ES-I3 (cell line): ENCODE measurements at regions not wholly inside any gene's neighbourhood (a gene's known extent, or its start where the extent isn't known, plus 50 kb on each side); places are given as distances from the start of the nearest gene placed in this dataset.

Experiments
- H3K36me3 ChIP-seq: 2 replicates; pipeline ENCODE4 v1.6.1; 2013; ENCODE audit warnings: mild to moderate bottlenecking, low read length, control low read depth, moderate library complexity; ENCODE audit not compliant: insufficient read depth
- H3K4me1 ChIP-seq: 2 replicates; pipeline ENCODE4 v1.6.1; 2013; ENCODE audit warnings: mild to moderate bottlenecking, control low read depth, low read length; ENCODE audit not compliant: insufficient read depth
- H3K9ac ChIP-seq: 2 replicates; pipeline ENCODE4 v1.6.1; 2013; ENCODE audit warnings: low read depth, mild to moderate bottlenecking, low read length, moderate library complexity
- H3K9me3 ChIP-seq: 2 replicates; pipeline ENCODE4 v1.6.1; 2013; ENCODE audit warnings: mild to moderate bottlenecking, low read length, moderate library complexity; ENCODE audit not compliant: control insufficient read depth, insufficient read depth

- no peaks in the 10 kb centered on the region for H3K4me1 ChIP-seq
- H3K9me3 ChIP-seq, result no peaks in the 10 kb centered on the region
- no peaks in the 10 kb centered on the region for H3K36me3 ChIP-seq
- no peak overlapping the region for H3K9ac ChIP-seq
Measured at GRCh38 chr15:31774045-31774444, 256.3 kb upstream of the CHRNA7 start.

- Histone ChIP-seq H3K4me1 (no peaks in the 10 kb centered on the region), H3K9ac (no peak overlapping the region), H3K9me3 (no peaks in the 10 kb centered on the region), H3K36me3 (no peaks in the 10 kb centered on the region)
Measured at GRCh38 chr15:31776039-31776438, 254.3 kb upstream of the CHRNA7 start.

- Histone ChIP-seq H3K9ac (no peak overlapping the region), H3K4me1 (peaks cover 9% of the 10 kb centered on the region; the same call in 1 of the 2 replicates), H3K36me3 (no peaks in the 10 kb centered on the region), H3K9me3 (no peaks in the 10 kb centered on the region)
Measured at GRCh38 chr15:31781261-31781660, 249.1 kb upstream of the CHRNA7 start.

- H3K9me3 ChIP-seq, result no peaks in the 10 kb centered on the region
- H3K4me1 ChIP-seq, result peaks cover 11% of the 10 kb centered on the region; the same call in 1 of the 2 replicates
- H3K9ac ChIP-seq, result no peak overlapping the region
- H3K36me3 ChIP-seq, result no peaks in the 10 kb centered on the region
Measured at GRCh38 chr15:31782016-31782783, 248.1 kb upstream of the CHRNA7 start.

- H3K4me1 ChIP-seq, result peaks cover 11% of the 10 kb centered on the region; the same call in 1 of the 2 replicates
- H3K36me3 ChIP-seq, result no peaks in the 10 kb centered on the region
- H3K9me3 ChIP-seq, result no peaks in the 10 kb centered on the region
- H3K9ac ChIP-seq, result no peak overlapping the region
Measured at GRCh38 chr15:31782951-31783350, 247.4 kb upstream of the CHRNA7 start.

GRCh38 chr15:31786360-31786759 lies 244.0 kb upstream of the CHRNA7 start:
- Histone ChIP-seq H3K9me3 (no peaks in the 10 kb centered on the region), H3K36me3 (no peaks in the 10 kb centered on the region), H3K4me1 (peaks cover 11% of the 10 kb centered on the region; the same call in 1 of the 2 replicates), H3K9ac (no peak overlapping the region)

- H3K4me1 ChIP-seq, result peaks cover 8% of the 10 kb centered on the region; the same call in 1 of the 2 replicates
- H3K9me3 ChIP-seq, result no peaks in the 10 kb centered on the region
- H3K36me3 ChIP-seq, result no peaks in the 10 kb centered on the region
- H3K9ac ChIP-seq, result no peak overlapping the region
Measured at GRCh38 chr15:31788104-31788503, 242.2 kb upstream of the CHRNA7 start.

- Histone ChIP-seq H3K9me3 (no peaks in the 10 kb centered on the region), H3K9ac (no peak overlapping the region), H3K36me3 (no peaks in the 10 kb centered on the region), H3K4me1 (no peaks in the 10 kb centered on the region)
Measured at GRCh38 chr15:31792611-31793199, 237.6 kb upstream of the CHRNA7 start.

GRCh38 chr15:31799319-31799714 lies 231.0 kb upstream of the CHRNA7 start:
- H3K9ac ChIP-seq, result no peak overlapping the region
- H3K4me1 ChIP-seq, result no peaks in the 10 kb centered on the region
- no peaks in the 10 kb centered on the region for H3K36me3 ChIP-seq
- H3K9me3 ChIP-seq, result no peaks in the 10 kb centered on the region

- Histone ChIP-seq H3K9ac (no peak overlapping the region), H3K4me1 (no peaks in the 10 kb centered on the region), H3K9me3 (no peaks in the 10 kb centered on the region), H3K36me3 (no peaks in the 10 kb centered on the region)
Measured at GRCh38 chr15:31799715-31800321, 230.5 kb upstream of the CHRNA7 start.

GRCh38 chr15:31801152-31801551 lies 229.2 kb upstream of the CHRNA7 start:
- Histone ChIP-seq H3K9me3 (no peaks in the 10 kb centered on the region), H3K4me1 (no peaks in the 10 kb centered on the region), H3K36me3 (no peaks in the 10 kb centered on the region), H3K9ac (no peak overlapping the region)

GRCh38 chr15:31802761-31803160 lies 227.6 kb upstream of the CHRNA7 start:
- Histone ChIP-seq H3K9ac (no peak overlapping the region), H3K4me1 (no peaks in the 10 kb centered on the region), H3K36me3 (no peaks in the 10 kb centered on the region), H3K9me3 (no peaks in the 10 kb centered on the region)

GRCh38 chr15:31803388-31803884 lies 226.9 kb upstream of the CHRNA7 start:
- Histone ChIP-seq H3K36me3 (no peaks in the 10 kb centered on the region), H3K4me1 (no peaks in the 10 kb centered on the region), H3K9ac (no peak overlapping the region), H3K9me3 (no peaks in the 10 kb centered on the region)

- H3K36me3 ChIP-seq, result no peaks in the 10 kb centered on the region
- no peaks in the 10 kb centered on the region for H3K9me3 ChIP-seq
- H3K9ac ChIP-seq, result no peak overlapping the region
- no peaks in the 10 kb centered on the region for H3K4me1 ChIP-seq
Measured at GRCh38 chr15:31805090-31805662, 225.1 kb upstream of the CHRNA7 start.
